ENCODE measurements at regions not wholly inside any gene's neighbourhood (a gene's known extent, or its start where the extent isn't known, plus 50 kb on each side); places are given as distances from the start of the nearest gene placed in this dataset.

- intact Hi-C loops (cut with micrococcal nuclease; ENCODE audit: unreplicated experiment) (no loop called here), in situ Hi-C loops (cut with MboI) (no loop called here)
- ChIA-PET SMC1A (ENCODE audit: uncharacterized antibody, unreplicated experiment) (no interaction called here), RAD21 (ENCODE audit: unreplicated experiment) (no interaction called here), CTCF (no interaction called here), POLR2A (no interaction called here)
- DNase-seq (ENCODE audit: low read depth, low spot score), result no peak
- Histone ChIP-seq H2AFZ (ENCODE audit: control insufficient read depth, low read depth, low read length) (no peak overlapping the region), H3K9me3 (replicated peaks; ENCODE audit: control insufficient read depth, insufficient read depth, low read length) (no peaks in the 10 kb centered on the region), H3K4me3 (no peak overlapping the region), H3K36me3 (ENCODE audit: control insufficient read depth in 2 of 2, insufficient read depth in 2 of 2, low read length in 1 of 2) (no peaks in the 10 kb centered on the region), H4K20me1 (ENCODE audit: control insufficient read depth, insufficient read depth) (no peaks in the 10 kb centered on the region), H3K4me1 (ENCODE audit: control insufficient read depth, insufficient read depth, low read length) (no peaks in the 10 kb centered on the region), H3K79me2 (ENCODE audit: control insufficient read depth, insufficient read depth, low read length) (no peaks in the 10 kb centered on the region), H3K27me3 (replicated peaks in 1 of 2; ENCODE audit: control insufficient read depth in 2 of 2, insufficient read depth in 2 of 2, low read length in 1 of 2) (no peaks in the 10 kb centered on the region), H3K9ac (ENCODE audit: control insufficient read depth, insufficient read depth, low read length) (no peak overlapping the region), H3K27ac (ENCODE audit: control insufficient read depth, insufficient read depth) (no peak overlapping the region), H3K4me2 (ENCODE audit: control insufficient read depth, insufficient read depth) (no peak overlapping the region)
- no TSS peak for BruUV-seq (replicated peaks)
- TF ChIP-seq CHD1 (IDR thresholded peaks at IDR 0.05; ENCODE audit: low read depth, low read length) (no peak), RBBP5 (conservative IDR thresholded peaks at IDR 0.05) (no peak)
- WGBS (ENCODE audit: insufficient coverage, insufficient replicate concordance, low lambda C conversion rate, missing lambda C conversion rate), result 0% methylated on average over 1 of the region's 1 CpG
- ATAC-seq, result no peak
- no peak for FAIRE-seq
Measured at GRCh38 chr7:13007331-13007730, 319.9 kb downstream of the ARL4A start.

GRCh38 chr7:13009517-13009916 is 322.1 kb downstream of the ARL4A start:
- BruUV-seq (replicated peaks), result no TSS peak
- CTCF ChIA-PET, result no interaction called here
- Histone ChIP-seq H3K9ac (ENCODE audit: control insufficient read depth, insufficient read depth, low read length) (no peak overlapping the region), H3K4me3 (no peak overlapping the region), H3K36me3 (ENCODE audit: control insufficient read depth in 2 of 2, insufficient read depth in 2 of 2, low read length in 1 of 2) (no peaks in the 10 kb centered on the region), H3K4me2 (ENCODE audit: control insufficient read depth, insufficient read depth) (no peak overlapping the region), H3K27me3 (replicated peaks in 1 of 2; ENCODE audit: control insufficient read depth in 2 of 2, insufficient read depth in 2 of 2, low read length in 1 of 2) (no peaks in the 10 kb centered on the region), H3K4me1 (ENCODE audit: control insufficient read depth, insufficient read depth, low read length) (no peaks in the 10 kb centered on the region), H3K9me3 (replicated peaks; ENCODE audit: control insufficient read depth, insufficient read depth, low read length) (no peaks in the 10 kb centered on the region), H2AFZ (ENCODE audit: control insufficient read depth, low read depth, low read length) (no peak overlapping the region), H3K79me2 (ENCODE audit: control insufficient read depth, insufficient read depth, low read length) (no peaks in the 10 kb centered on the region), H3K27ac (ENCODE audit: control insufficient read depth, insufficient read depth) (no peak overlapping the region), H4K20me1 (ENCODE audit: control insufficient read depth, insufficient read depth) (no peaks in the 10 kb centered on the region)
- POLR2A ChIA-PET, result no interaction called here
- ATAC-seq (no peak), DNase-seq (ENCODE audit: low read depth, low spot score) (no peak), FAIRE-seq (no peak)
- RAD21 ChIA-PET (ENCODE audit: unreplicated experiment), result no interaction called here
- intact Hi-C loops (cut with micrococcal nuclease; ENCODE audit: unreplicated experiment), result no loop called here
- TF ChIP-seq USF2 (IDR thresholded peaks at IDR 0.05; ENCODE audit: borderline replicate concordance, low read depth, low read length), result no peak
- SMC1A ChIA-PET (ENCODE audit: uncharacterized antibody, unreplicated experiment), result no interaction called here
- 72% methylated on average over 3 of the region's 3 CpGs for WGBS (ENCODE audit: insufficient coverage, insufficient replicate concordance, low lambda C conversion rate, missing lambda C conversion rate)
- in situ Hi-C loops (cut with MboI), result no loop called here

Measured in GM12878 (cell line).